DMS53 (cell line): ENCODE measurements at regions not wholly inside any gene's neighbourhood (a gene's known extent, or its start where the extent isn't known, plus 50 kb on each side); places are given as distances from the start of the nearest gene placed in this dataset.
A peak's percentile ranks its signal among the peaks of the same experiment; 100 is the strongest.
"Not testable (repeated sequence)": the region's sequence is repeated elsewhere in the genome, so short reads cannot be mapped to it uniquely, and the experiment has no call there.

Experiments used
- DNase-seq: peaks from one replicate; lab custom pipeline; 2025; lab: John Stamatoyannopoulos, UW

GRCh38 chr16:76816475-76816874 is 374.5 kb upstream of the MON1B start:
- no peak for DNase-seq

- DNase-seq: no peak
Observed at GRCh38 chr16:76818606-76819181, 372.3 kb upstream of the MON1B start.

DNA sequence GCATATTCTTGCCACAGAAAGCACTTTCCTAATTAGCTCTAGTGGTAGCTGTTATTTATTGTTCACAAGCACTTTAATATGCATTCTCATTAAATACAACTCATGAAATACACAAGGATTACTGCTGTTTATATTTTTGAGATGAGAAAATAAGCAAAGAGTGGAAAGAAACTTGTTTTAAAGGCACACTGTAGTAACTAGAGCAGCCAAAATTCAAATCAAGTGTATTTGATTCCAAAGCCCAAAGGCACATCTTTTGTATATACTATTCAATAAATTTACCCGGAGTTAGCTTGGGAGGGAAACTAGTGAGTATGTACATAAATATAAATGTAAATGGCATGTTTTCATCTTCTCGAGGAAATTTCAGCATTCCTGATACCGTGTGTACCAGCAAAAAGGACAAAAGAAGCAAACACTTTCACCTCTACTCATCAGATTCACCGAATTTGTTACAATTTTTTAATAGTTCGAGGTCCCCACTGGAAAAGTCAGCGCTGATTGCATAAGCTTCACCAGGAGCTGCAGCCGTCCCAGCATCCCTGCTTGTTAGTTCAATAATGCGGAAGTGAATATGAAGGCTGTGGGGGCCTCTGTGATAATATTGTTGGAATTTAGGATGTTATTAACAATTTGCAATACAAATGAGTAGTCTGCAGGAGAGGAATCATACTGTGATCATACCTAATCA is 371.6 kb upstream of the MON1B start:
- no peak for DNase-seq

GRCh38 chr16:76824221-76824620 is 366.8 kb upstream of the MON1B start:
- no peak for DNase-seq

DNA sequence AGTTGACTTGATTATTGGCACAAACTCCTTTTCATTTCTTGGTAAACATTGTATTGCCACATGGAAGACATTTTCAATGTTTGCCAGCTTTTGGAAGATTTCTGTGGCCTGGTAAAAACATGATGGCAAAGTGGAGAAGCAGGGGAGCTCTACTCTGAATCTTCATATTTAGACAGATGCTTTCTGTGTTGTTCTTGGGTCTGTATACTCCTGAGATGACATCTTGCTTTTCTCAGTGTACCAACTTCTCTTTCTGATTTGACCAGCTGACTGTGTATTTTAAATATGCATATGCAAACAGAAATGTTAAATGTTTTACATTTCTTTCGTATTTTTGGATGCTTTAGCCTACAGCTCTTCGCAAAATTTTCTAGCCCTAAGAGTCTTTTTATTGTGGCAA is 366.2 kb upstream of the MON1B start:
- no peak for DNase-seq

DNA sequence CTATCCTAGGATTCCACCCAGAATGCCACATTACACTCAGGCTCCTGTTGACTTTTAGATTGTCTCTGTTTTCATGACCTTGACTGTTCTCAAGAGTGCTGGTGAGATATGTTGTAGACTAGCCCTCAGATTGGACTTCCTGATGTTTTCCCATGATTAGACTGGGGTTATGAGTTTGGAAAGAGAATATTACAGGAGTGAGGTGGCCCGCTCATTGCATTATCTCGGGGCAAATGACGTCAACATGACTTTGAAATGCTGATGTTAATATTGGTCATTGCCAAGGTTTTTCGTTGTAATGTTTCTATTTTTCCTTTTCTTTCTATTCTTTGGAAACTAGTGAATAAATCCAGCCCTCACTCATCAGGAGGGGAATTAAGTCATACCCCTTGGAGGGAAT is 355.7 kb upstream of the MON1B start:
- DNase-seq: no peak

GRCh38 chr16:76835779-76836300 is 355.1 kb upstream of the MON1B start:
- no peak for DNase-seq

GRCh38 chr16:76837872-76838271 is 353.1 kb upstream of the MON1B start:
- DNase-seq: peak; percentile 13

GRCh38 chr16:76854234-76854633 is 336.8 kb upstream of the MON1B start:
- no peak for DNase-seq

DNA sequence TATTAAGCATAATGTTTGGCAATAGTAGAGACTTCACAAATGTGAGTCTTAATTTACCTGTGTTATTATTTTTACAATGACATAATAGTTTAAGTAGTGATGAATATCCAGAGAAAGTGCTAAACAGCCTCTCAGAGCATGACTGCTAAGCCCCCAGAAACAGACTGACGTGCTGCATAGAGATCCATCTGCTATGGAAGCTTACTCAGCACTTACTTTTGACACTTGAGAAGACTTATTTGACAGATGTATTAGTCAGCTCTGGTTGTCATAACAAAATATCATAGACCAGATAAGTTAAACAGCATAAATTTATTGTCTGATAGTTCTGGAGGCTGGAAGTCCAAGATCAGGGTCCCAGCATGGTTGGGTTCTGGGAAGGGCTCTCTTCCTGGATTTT is 334.9 kb upstream of the MON1B start:
- DNase-seq: no peak

DNA sequence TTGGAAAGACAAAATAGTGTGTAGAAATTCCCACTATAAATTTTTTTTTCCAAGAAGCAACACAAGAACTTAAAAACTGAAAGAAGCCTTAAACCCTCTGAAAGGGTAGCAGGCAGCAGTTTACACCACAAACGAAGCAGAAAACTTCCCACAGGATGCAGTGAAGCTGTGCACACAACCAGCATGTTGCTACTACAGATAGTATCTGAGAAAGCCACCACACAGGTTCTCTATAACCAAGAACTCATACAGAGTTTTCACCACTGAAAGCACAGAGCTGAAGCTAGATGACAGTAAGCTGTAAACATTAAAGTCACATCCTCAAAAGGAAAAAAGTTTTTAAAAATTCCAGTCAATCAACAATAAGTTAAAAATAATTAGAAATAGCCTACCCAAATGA is 333.6 kb upstream of the MON1B start:
- DNase-seq: no peak

DNA sequence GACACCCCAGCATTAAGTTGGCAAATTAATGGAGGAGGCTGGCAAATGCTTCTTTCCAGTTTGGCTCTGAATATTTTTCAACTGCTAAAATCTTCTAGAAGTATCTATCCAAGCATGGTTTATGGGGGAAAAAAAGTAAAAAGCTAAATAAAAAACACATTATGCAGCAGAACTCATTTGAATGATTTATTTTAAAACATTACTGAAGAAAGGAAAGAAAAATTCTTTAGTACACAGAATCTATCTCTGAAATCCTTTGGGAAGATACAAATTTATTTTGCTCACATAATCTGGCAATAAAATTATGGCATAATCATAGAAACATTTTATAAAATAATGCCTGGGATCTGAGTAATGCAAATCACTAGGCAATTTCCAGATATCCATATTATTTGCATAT is 328.1 kb upstream of the MON1B start:
- DNase-seq: no peak

GRCh38 chr16:76866994-76867393 is 324.0 kb upstream of the MON1B start:
- DNase-seq: no peak

DNA sequence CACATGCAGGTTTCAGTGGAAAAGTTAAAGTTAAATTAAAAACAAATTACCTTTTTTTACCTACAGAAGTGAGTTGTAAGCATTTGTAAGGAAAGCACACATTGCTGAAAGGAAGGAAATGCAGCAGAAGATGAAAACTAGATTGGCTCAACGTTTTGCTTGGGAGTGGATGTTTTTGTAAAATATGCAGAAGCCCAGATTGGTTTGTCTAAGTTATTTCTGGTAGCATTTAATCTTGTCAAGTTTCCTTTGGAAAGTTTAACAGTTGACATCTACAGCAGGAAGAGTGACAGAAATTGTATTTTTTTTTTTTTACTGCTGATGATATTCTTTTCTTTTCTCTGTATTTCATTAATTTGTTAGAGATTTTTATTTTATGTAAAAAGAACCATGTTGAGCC is 315.1 kb upstream of the MON1B start:
- DNase-seq: no peak

- DNase-seq: no peak
Observed at GRCh38 chr16:76879420-76879819, 311.6 kb upstream of the MON1B start.

DNA sequence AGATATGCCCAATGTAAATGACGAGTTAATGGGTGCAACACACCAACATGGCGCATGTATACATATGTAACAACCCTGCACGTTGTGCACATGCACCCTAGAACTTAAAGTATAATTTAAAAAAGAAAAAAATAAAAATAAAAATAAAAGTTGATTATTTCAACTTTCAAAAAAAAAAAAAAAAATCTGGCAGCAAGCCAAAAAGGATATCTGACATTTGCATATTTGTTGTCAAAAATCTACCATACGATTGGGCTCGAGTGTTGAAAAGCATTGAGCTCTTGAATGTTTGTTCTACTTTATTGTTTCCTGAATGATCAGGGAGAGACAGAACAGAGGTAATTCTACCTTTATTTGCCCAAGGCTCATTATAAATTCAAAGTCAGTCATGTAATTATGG is 310.5 kb upstream of the MON1B start:
- not testable (repeated sequence) for DNase-seq

DNA sequence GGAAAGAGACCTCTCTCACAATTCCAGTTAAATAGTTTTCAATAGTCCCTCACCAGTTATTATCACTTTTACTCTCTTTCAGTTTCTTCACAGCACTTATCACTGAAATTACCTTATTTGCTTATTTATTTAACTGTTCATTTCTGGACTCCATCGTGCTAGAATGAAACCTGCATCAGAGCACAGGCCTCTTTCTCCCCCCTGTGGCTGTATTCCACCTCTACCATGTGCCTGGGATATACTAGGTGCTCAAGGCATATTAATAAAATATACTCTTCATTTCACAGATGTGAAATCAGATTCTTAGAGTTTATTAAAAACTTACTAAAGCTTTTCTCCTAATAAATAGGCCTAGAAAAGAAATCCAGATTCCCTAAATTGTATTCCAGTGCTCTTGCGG is 308.9 kb upstream of the MON1B start:
- DNase-seq: no peak

DNA sequence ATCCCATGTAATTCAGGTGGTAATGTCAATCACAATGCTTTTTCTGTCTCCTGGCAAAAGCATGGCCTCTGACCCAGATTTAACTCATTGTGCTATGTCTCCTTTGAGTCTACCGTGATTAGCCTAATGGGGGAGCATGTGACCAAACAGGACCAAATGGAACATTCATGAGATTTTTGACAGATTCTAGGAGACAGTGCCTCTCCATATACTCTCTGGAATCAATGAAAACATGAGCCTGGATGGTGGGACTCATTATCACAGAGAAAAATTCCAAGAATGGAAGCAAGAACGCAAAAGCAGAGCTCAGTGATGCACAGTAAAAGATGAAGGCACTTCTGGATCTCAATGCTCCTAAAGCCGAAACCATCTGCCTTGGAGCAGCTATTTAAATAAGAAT is 307.9 kb upstream of the MON1B start:
- no peak for DNase-seq

DNA sequence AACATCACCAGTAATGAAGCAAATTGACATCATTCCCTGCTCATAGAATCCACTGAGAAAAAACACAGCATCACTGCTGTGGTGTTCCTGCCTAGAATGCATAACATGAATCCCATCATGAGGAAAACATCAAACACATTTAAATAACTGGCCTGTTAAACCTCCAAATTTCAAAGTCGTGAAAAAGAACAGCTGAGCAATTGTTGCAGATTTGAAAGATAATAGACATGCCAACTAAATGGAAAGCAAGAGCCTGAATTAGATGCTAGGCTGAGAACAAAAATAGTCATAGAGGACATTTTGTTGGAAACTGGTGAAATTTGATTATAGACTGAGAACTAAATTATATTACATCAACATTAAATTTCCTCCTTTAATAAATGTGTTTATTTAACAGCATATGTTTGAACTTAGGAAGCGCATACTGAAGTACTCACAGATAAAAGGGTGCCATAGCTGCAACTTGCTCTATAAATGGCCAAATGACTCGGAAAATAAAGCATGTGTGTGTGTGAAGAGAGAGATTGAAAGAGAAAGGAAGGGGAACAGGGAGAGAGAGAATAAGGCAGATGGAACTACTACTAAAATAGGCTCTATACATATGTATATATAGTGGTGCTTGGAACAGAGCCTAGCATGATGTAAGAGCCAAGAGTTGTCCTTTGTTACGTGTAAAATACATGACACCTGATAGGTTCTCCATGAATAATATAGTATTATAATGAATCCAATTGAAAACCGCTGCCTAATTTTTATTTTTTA is 305.0 kb upstream of the MON1B start:
- no peak for DNase-seq

GRCh38 chr16:76897816-76898215 is 293.2 kb upstream of the MON1B start:
- no peak for DNase-seq

- DNase-seq: no peak
Observed at GRCh38 chr16:76899767-76900166, 291.2 kb upstream of the MON1B start.

- no peak for DNase-seq
Observed at GRCh38 chr16:76900285-76901263, 290.4 kb upstream of the MON1B start.
